ENCODE measurements at regions not wholly inside any gene's neighbourhood (a gene's known extent, or its start where the extent isn't known, plus 50 kb on each side); places are given as distances from the start of the nearest gene placed in this dataset.
"Not testable (repeated sequence)": the region's sequence is repeated elsewhere in the genome, so short reads cannot be mapped to it uniquely, and the experiment has no call there.

- no peak for DNase-seq (ENCODE audit: low read depth)
These were observed 503.7 kb downstream of the ADCYAP1 start for GRCh38 chr18:1408376-1408775.

DNA sequence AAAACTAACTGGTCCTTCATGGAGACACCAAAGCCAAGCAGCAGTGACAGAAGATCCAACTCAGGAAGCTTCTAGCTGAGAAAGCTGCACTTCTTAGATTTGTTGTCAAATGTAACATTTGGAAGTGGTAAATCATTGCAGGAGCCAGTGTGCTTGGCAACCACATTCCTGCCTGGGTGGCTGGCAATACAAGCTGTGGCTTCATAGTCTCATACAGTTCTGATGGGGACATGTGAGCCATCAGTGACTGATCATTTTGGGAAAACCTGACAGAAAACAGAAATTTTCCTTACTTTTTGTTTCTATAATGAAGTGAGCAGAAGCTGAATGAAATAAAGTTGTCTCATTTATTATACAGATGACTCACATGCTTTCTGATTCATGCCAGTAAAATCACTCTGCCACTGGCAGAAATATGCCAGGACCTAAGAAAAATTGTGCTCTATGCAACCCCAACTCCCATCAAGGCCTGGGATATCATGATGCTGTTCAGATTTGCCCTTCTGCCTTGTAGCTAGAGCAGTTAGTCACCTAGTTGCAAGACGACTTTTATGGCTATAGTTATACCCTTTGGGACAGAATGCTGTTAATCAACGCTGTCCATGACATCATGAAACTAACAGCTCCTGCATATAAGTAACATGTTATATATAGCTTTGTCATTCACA is 508.1 kb downstream of the ADCYAP1 start:
- no peak for DNase-seq (ENCODE audit: low read depth)

DNA sequence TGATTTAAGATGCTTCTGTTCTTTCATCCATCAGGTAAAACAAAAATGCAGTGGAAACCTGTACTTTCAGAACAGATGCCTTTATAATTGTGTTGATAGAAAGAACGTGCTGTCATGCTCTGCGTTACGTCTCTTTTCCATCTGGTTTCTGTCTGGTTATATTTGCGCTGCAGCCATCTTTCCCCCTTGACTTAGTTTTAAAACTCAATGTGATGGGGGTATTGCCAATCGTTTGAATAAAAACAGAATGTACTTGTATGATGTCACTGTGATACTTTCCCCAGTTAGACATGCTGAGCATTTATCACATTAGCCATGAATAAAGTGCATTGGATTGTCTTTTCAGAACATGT is 508.6 kb downstream of the ADCYAP1 start:
- no peak for DNase-seq (ENCODE audit: low read depth)

GRCh38 chr18:1416074-1416473 is 511.4 kb downstream of the ADCYAP1 start:
- DNase-seq (ENCODE audit: low read depth): no peak

DNA sequence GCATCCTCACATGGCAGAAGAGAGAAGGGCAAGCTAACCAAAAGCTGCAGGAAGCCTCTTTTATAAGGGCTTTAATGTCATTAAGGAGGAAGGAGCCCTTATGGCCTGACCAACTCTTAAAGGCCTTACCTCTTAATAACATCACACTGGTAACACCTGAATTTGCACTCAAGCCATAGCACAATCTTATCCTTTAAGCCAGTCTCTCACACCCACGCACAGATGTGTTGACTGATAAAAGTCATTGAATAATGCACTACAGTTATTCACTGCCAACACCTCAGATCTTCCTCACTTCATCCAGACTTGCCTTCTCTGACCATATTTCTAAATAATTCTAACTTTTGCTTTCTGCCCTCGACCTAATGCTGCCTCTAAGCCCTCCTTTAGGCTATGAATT is 516.8 kb downstream of the ADCYAP1 start:
- no peak for DNase-seq (ENCODE audit: low read depth)

DNA sequence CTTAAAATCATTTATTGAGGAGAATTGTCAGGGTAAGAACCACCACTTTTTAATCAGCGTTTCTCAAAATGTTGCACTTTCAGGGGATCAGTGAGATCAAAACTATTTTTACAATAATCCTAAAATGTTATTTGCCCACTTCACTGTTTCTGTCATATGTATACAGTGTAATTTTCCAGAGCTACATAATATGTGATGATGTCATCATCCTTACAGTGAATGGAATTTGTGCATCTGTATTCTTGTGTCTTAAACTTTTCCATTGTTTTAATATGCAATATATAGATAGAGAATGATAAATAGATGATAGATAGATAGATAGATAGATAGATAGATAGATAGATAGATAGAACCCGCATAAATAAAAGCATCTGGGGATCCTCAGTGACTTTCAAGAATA is 518.0 kb downstream of the ADCYAP1 start:
- no peak for DNase-seq (ENCODE audit: low read depth)

DNA sequence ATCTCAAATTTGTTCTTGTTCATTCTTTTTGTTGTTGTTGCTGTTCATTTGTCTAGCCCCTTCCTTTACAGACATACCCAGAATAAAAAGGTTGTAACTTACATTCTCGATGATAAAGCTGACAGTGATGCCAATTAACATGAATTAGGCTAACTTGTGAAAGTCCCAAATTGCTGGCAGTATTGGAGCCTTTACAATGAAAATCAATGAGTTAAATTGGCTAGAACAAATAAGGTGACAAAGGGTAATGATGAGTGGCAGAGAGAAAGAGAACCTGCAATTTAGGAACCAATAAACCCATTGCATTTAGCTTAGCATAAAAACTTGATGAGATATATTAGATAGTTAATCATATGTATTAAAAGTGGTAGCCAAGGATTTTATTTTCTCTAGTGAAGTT is 521.0 kb downstream of the ADCYAP1 start:
- no peak for DNase-seq (ENCODE audit: low read depth)

- no peak for DNase-seq (ENCODE audit: low read depth)
These were observed 530.8 kb downstream of the ADCYAP1 start for GRCh38 chr18:1435487-1435886.

- no peak for DNase-seq (ENCODE audit: low read depth)
These were observed 531.5 kb downstream of the ADCYAP1 start for GRCh38 chr18:1436199-1436598.

DNA sequence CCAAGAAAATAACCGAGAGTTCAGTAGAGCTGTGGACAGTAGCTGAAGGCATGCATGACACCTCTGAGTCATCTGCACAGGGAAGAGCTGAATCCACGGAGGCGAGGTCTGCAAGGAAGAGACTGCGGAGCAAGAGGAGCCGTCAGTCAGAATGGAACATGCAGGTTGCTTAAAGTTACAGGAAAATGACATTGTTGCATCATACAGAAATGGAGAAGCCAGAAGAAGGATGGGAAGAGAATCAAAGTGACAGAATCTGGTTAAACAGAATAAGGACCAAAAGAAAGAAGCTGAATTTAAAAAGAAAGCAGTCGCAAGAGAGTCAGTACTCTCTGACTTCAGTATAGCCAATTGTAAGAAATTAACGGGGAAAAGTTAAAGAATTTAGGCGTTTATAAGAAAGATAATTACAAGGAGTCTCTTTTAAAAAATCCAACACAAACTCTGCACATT is 533.8 kb downstream of the ADCYAP1 start:
- no peak for DNase-seq (ENCODE audit: low read depth)

DNA sequence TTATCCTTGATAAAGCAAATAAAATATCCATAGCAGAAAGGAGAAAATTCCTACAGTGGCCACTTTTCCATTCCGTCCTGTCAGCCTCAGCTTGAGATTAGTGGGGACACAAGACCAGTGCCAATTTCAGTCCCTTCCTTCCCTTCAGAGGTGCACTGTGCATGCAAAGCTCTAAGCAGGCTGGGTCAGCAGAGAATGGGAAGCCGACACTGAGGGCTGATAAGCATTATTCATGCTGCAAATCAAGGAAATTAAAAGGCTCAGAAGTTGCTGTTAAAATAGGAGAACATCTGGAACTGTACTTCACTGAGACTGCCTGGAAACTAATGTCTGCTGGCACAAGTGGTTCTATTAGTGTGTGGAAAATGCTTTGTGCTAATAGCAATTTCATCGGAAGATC is 534.3 kb downstream of the ADCYAP1 start:
- DNase-seq (ENCODE audit: low read depth): no peak

DNA sequence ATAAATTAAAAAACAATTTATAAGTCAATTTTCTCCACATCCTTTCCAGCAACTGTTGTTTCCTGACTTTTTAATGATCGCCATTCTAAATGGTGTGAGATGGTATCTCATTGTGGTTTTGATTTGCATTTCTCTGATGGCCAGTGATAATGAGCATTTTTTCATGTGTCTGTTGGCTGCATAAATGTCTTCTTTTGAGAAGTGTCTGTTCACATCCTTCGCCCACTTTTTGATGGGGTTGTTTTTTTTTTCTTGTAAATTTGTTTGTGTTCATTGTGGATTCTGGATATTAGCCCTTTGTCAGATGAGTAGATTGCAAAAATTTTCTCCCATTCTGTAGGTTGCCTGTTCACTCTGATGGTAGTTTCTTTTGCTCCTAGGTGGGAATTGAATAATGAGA is 539.4 kb downstream of the ADCYAP1 start:
- DNase-seq (ENCODE audit: low read depth): not testable (repeated sequence)

DNA sequence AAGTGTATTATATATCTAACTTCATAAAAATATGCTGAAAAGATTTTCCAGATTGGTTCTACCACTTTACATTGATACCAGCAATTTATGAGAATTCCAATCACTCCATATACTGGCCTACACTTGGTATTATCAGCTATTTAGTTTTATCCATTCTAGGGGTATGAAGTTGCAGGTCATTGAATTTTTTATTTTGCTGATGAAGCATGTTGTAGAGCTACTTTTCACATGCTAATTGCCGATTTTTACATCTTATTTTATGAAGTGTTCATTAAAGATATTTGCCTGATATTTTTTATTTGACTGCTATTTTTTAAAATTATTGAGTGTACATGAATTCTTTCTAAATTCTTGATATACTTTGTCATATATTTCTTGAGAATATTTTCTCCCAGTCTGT is 542.1 kb downstream of the ADCYAP1 start:
- DNase-seq (ENCODE audit: low read depth): no peak

GRCh38 chr18:1452821-1453220 is 548.1 kb downstream of the ADCYAP1 start:
- DNase-seq (ENCODE audit: low read depth): no peak

DNA sequence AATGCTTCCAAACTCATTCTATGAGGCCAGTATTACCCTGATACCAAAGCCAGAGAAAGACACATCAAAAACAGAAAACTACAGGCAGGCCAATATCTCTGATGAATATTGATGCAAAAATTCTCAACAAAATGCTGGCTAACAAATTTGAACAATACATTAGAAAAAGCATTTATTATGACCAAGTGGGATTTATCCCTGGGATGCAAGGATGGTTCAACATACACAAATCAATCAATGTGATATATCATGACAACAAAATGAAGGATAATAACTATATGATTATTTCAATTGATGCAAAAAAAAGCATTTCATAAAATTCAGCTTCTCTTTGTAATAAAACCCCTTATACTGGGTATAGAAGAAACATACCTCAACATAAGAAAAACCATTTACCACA is 550.9 kb downstream of the ADCYAP1 start:
- DNase-seq (ENCODE audit: low read depth): no peak

- no peak for DNase-seq (ENCODE audit: low read depth)
These were observed 553.9 kb downstream of the ADCYAP1 start for GRCh38 chr18:1458547-1458946.

DNA sequence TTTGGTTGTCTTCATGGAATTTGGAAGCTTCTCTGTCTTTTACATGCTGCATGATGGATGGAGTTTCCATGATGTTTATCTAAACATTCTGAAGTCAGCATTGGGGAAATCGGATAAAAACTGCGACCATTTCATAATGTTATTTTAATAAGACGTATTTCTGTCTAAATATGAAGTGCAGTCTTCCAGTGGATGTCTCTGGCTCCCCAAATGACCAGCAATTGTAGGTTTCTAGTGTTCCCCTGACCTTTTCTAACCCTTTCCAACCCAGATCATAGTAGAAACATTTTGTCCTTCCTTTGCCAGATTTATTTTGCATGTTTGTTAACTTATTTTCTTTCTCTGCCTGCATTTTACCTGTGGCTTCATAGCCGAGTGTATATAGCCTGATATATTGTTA is 559.3 kb downstream of the ADCYAP1 start:
- DNase-seq (ENCODE audit: low read depth): no peak

- no peak for DNase-seq (ENCODE audit: low read depth)
These were observed 560.0 kb downstream of the ADCYAP1 start for GRCh38 chr18:1464444-1465217.

GRCh38 chr18:1466035-1466434 is 561.4 kb downstream of the ADCYAP1 start:
- no peak for DNase-seq (ENCODE audit: low read depth)

- no peak for DNase-seq (ENCODE audit: low read depth)
These were observed 562.8 kb downstream of the ADCYAP1 start for GRCh38 chr18:1467461-1467964.

DNA sequence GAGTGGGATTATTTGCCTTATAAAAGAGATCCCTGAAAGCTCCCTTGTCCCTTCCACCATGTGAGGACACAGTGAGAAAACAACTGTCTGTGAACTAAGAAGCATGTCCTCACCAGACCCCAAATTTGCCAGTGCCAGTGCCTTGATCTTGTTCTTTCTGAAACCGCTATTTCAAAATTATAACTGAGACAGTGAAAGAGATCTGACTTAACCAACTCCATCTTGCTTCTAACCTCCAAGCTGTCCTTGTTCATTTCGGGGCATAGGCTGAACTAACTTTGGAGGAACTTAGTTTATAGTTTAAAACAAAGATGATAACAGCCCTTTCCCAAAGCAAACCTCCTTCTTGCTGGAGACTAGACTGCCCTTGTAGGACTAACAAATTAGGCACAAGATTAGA is 563.9 kb downstream of the ADCYAP1 start:
- no peak for DNase-seq (ENCODE audit: low read depth)

GRCh38 chr18:1475867-1476266 is 571.2 kb downstream of the ADCYAP1 start:
- DNase-seq (ENCODE audit: low read depth): no peak

- DNase-seq (ENCODE audit: low read depth): no peak
These were observed 575.6 kb downstream of the ADCYAP1 start for GRCh38 chr18:1480309-1480708.

Data from LHCN-M2 (cell line).